ENCODE measurements at regions not wholly inside any gene's neighbourhood (a gene's known extent, or its start where the extent isn't known, plus 50 kb on each side); places are given as distances from the start of the nearest gene placed in this dataset.
A peak's percentile ranks its signal among the peaks of the same experiment; 100 is the strongest.

- 89% methylated on average over 15 of the region's 15 CpGs for WGBS
- Histone ChIP-seq H3K9ac (ENCODE audit: low read depth, low read length) (no peak overlapping the region), H3K9me3 (ENCODE audit: insufficient read depth, low read depth, low read length) (no peaks in the 10 kb centered on the region), H3K27me3 (ENCODE audit: insufficient read depth, low read length) (no peaks in the 10 kb centered on the region), H3K4me3 (ENCODE audit: low read length) (no peak overlapping the region), H3K36me3 (ENCODE audit: insufficient read depth, low read length) (no peaks in the 10 kb centered on the region), H3K27ac (ENCODE audit: low read depth, low read length) (no peak overlapping the region), H3K4me1 (ENCODE audit: insufficient read depth, low read length) (0 out of 2 replicates have a peak, but pooled peaks cover 6% of the 10 kb centered on the region)
Measured at GRCh38 chr16:85293904-85294642, 181.8 kb upstream of the CIBAR2 start.

- no peaks in the 10 kb centered on the region for H3K36me3 ChIP-seq (ENCODE audit: insufficient read depth, low read length)
- no peak overlapping the region for H3K27ac ChIP-seq (ENCODE audit: low read depth, low read length)
- no peak overlapping the region for H3K4me3 ChIP-seq (ENCODE audit: low read length)
- H3K4me1 ChIP-seq (ENCODE audit: insufficient read depth, low read length): 0 out of 2 replicates have a peak, but pooled peaks cover 6% of the 10 kb centered on the region
- no peaks in the 10 kb centered on the region for H3K27me3 ChIP-seq (ENCODE audit: insufficient read depth, low read length)
- 94% methylated on average over 25 of the region's 25 CpGs for WGBS
- no peak overlapping the region for H3K9ac ChIP-seq (ENCODE audit: low read depth, low read length)
- no peaks in the 10 kb centered on the region for H3K9me3 ChIP-seq (ENCODE audit: insufficient read depth, low read depth, low read length)
Measured at GRCh38 chr16:85294810-85295508, 182.7 kb upstream of the CIBAR2 start.

GRCh38 chr16:85296859-85297660 is 184.8 kb upstream of the CIBAR2 start:
- no peaks in the 10 kb centered on the region for H3K36me3 ChIP-seq (ENCODE audit: insufficient read depth, low read length)
- H3K4me3 ChIP-seq (ENCODE audit: low read length): no peak overlapping the region
- H3K9ac ChIP-seq (ENCODE audit: low read depth, low read length): no peak overlapping the region
- H3K4me1 ChIP-seq (ENCODE audit: insufficient read depth, low read length): peaks cover 9% of the 10 kb centered on the region
- no peak overlapping the region for H3K27ac ChIP-seq (ENCODE audit: low read depth, low read length)
- WGBS: 74% methylated on average over 18 of the region's 18 CpGs
- H3K9me3 ChIP-seq (ENCODE audit: insufficient read depth, low read depth, low read length): no peaks in the 10 kb centered on the region
- no peaks in the 10 kb centered on the region for H3K27me3 ChIP-seq (ENCODE audit: insufficient read depth, low read length)

GRCh38 chr16:85297881-85298280 is 185.6 kb upstream of the CIBAR2 start:
- Histone ChIP-seq H3K9me3 (ENCODE audit: insufficient read depth, low read depth, low read length) (no peaks in the 10 kb centered on the region), H3K27me3 (ENCODE audit: insufficient read depth, low read length) (no peaks in the 10 kb centered on the region), H3K4me3 (ENCODE audit: low read length) (no peak overlapping the region), H3K36me3 (ENCODE audit: insufficient read depth, low read length) (no peaks in the 10 kb centered on the region), H3K4me1 (ENCODE audit: insufficient read depth, low read length) (peaks cover 17% of the 10 kb centered on the region), H3K9ac (ENCODE audit: low read depth, low read length) (no peak overlapping the region), H3K27ac (ENCODE audit: low read depth, low read length) (no peak overlapping the region)
- 94% methylated on average over 9 of the region's 9 CpGs for WGBS

GRCh38 chr16:85300406-85300968 is 188.2 kb upstream of the CIBAR2 start:
- Histone ChIP-seq H3K9me3 (ENCODE audit: insufficient read depth, low read depth, low read length) (no peaks in the 10 kb centered on the region), H3K4me3 (ENCODE audit: low read length) (no peak overlapping the region), H3K36me3 (ENCODE audit: insufficient read depth, low read length) (no peaks in the 10 kb centered on the region), H3K27me3 (ENCODE audit: insufficient read depth, low read length) (no peaks in the 10 kb centered on the region), H3K27ac (ENCODE audit: low read depth, low read length) (no peak overlapping the region), H3K4me1 (ENCODE audit: insufficient read depth, low read length) (peaks cover 19% of the 10 kb centered on the region), H3K9ac (ENCODE audit: low read depth, low read length) (no peak overlapping the region)
- 91% methylated on average over 20 of the region's 20 CpGs for WGBS

DNA sequence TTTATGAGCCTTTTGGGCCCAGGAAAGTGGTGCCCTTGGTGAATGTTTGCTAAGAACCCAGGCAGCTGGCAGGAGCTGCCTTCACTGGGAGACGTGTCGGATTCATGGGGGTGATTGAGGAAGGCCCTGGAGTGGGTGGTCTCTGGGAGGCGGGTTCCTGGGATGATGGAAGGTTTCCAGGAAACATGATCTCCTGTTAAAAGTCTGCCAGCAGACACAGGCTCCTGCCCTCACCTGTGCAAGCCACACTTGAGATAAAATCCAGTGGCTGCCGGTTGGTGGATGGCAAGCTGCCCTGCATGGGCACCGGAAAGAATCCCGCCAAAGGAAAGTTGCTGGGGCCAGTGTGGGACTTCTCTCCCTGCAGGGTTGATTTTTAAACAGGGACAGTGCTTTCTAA is 189.0 kb upstream of the CIBAR2 start:
- H3K9me3 ChIP-seq (ENCODE audit: insufficient read depth, low read depth, low read length): no peaks in the 10 kb centered on the region
- H3K9ac ChIP-seq (ENCODE audit: low read depth, low read length): no peak overlapping the region
- H3K4me1 ChIP-seq (ENCODE audit: insufficient read depth, low read length): peaks cover 22% of the 10 kb centered on the region
- WGBS: 78% methylated on average over 6 of the region's 6 CpGs
- H3K36me3 ChIP-seq (ENCODE audit: insufficient read depth, low read length): no peaks in the 10 kb centered on the region
- no peak overlapping the region for H3K27ac ChIP-seq (ENCODE audit: low read depth, low read length)
- H3K4me3 ChIP-seq (ENCODE audit: low read length): no peak overlapping the region
- no peaks in the 10 kb centered on the region for H3K27me3 ChIP-seq (ENCODE audit: insufficient read depth, low read length)

GRCh38 chr16:85302018-85302847 is 190.0 kb upstream of the CIBAR2 start:
- H3K4me1 ChIP-seq (ENCODE audit: insufficient read depth, low read length): peaks cover 23% of the 10 kb centered on the region
- H3K9me3 ChIP-seq (ENCODE audit: insufficient read depth, low read depth, low read length): no peaks in the 10 kb centered on the region
- no peak overlapping the region for H3K9ac ChIP-seq (ENCODE audit: low read depth, low read length)
- 30% methylated on average over 22 of the region's 24 CpGs for WGBS
- no peaks in the 10 kb centered on the region for H3K36me3 ChIP-seq (ENCODE audit: insufficient read depth, low read length)
- no peaks in the 10 kb centered on the region for H3K27me3 ChIP-seq (ENCODE audit: insufficient read depth, low read length)
- no peak overlapping the region for H3K4me3 ChIP-seq (ENCODE audit: low read length)
- no peak overlapping the region for H3K27ac ChIP-seq (ENCODE audit: low read depth, low read length)

- 14% methylated on average over 26 of the region's 26 CpGs for WGBS
- H3K27ac ChIP-seq (ENCODE audit: low read depth, low read length): no peak overlapping the region
- H3K27me3 ChIP-seq (ENCODE audit: insufficient read depth, low read length): no peaks in the 10 kb centered on the region
- H3K9me3 ChIP-seq (ENCODE audit: insufficient read depth, low read depth, low read length): no peaks in the 10 kb centered on the region
- H3K4me3 ChIP-seq (ENCODE audit: low read length): peak overlapping the region; percentile 48
- no peak overlapping the region for H3K9ac ChIP-seq (ENCODE audit: low read depth, low read length)
- peaks cover 23% of the 10 kb centered on the region for H3K4me1 ChIP-seq (ENCODE audit: insufficient read depth, low read length)
- H3K36me3 ChIP-seq (ENCODE audit: insufficient read depth, low read length): no peaks in the 10 kb centered on the region
Measured at GRCh38 chr16:85302848-85303353, 190.6 kb upstream of the CIBAR2 start.

DNA sequence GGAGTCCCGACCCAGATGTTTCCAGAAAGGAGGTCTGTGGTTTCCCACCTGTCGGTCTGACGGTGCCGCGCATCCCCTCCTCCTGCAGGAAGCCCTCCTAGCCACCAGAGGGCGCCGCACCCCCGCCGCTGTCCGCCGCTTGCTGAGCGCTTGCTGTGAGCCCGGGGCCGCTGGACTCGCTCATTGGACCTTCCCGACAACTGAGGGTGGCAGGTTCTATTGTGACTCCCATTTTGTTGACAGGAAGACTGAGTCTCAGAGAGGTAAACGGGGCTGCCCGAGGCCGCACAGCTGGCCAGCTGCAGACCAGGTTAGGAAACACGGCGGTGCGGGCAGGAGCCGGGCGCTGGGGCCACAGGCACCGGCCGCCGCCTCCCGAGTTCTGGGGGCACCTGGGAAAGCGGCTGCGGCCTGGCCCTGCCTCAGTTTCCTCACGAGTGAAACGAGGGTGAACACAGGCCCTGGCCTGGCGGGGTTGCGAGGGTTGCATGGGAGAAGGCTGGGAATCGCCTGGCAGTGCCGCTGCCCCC is 191.1 kb upstream of the CIBAR2 start:
- Histone ChIP-seq H3K9ac (ENCODE audit: low read depth, low read length) (no peak overlapping the region), H3K9me3 (ENCODE audit: insufficient read depth, low read depth, low read length) (no peaks in the 10 kb centered on the region), H3K27ac (ENCODE audit: low read depth, low read length) (no peak overlapping the region), H3K36me3 (ENCODE audit: insufficient read depth, low read length) (no peaks in the 10 kb centered on the region), H3K4me1 (ENCODE audit: insufficient read depth, low read length) (peaks cover 23% of the 10 kb centered on the region), H3K4me3 (ENCODE audit: low read length) (peak overlapping the region; percentile 48), H3K27me3 (ENCODE audit: insufficient read depth, low read length) (no peaks in the 10 kb centered on the region)
- WGBS: 46% methylated on average over 36 of the region's 36 CpGs

- WGBS: 94% methylated on average over 9 of the region's 9 CpGs
- Histone ChIP-seq H3K4me3 (ENCODE audit: low read length) (no peak overlapping the region), H3K9me3 (ENCODE audit: insufficient read depth, low read depth, low read length) (no peaks in the 10 kb centered on the region), H3K9ac (ENCODE audit: low read depth, low read length) (no peak overlapping the region), H3K4me1 (ENCODE audit: insufficient read depth, low read length) (peaks cover 23% of the 10 kb centered on the region), H3K27me3 (ENCODE audit: insufficient read depth, low read length) (no peaks in the 10 kb centered on the region), H3K36me3 (ENCODE audit: insufficient read depth, low read length) (no peaks in the 10 kb centered on the region), H3K27ac (ENCODE audit: low read depth, low read length) (no peak overlapping the region)
Measured at GRCh38 chr16:85304337-85304736, 192.1 kb upstream of the CIBAR2 start.
